ENCODE measurements at regions not wholly inside any gene's neighbourhood (a gene's known extent, or its start where the extent isn't known, plus 50 kb on each side); places are given as distances from the start of the nearest gene placed in this dataset.

GRCh38 chr5:101278011-101278687, 375.1 kb upstream of the ST8SIA4 start:
- no peak for DNase-seq
- Histone ChIP-seq H3K36me3 (no peaks in the 10 kb centered on the region), H3K4me3 (no peak overlapping the region), H3K9me3 (no peaks in the 10 kb centered on the region), H3K27me3 (no peaks in the 10 kb centered on the region), H3K4me1 (no peaks in the 10 kb centered on the region), H3K27ac (no peak overlapping the region)
- TF ChIP-seq CTCF (IDR thresholded peaks at IDR 0.05) = no peak
- intact Hi-C loops (cut with DNase I) = no loop called here
- ATAC-seq = no peak

GRCh38 chr5:101271945-101272344, 368.9 kb upstream of the ST8SIA4 start:
- H3K27ac ChIP-seq = no peak overlapping the region
- no peaks in the 10 kb centered on the region for H3K36me3 ChIP-seq
- no peaks in the 10 kb centered on the region for H3K27me3 ChIP-seq
- no peaks in the 10 kb centered on the region for H3K4me1 ChIP-seq
- no peak for DNase-seq
- ATAC-seq = no peak
- intact Hi-C loops (cut with DNase I) = no loop called here
- no peak overlapping the region for H3K4me3 ChIP-seq
- TF ChIP-seq CTCF (IDR thresholded peaks at IDR 0.05) = no peak
- H3K9me3 ChIP-seq = no peaks in the 10 kb centered on the region

- intact Hi-C loops (cut with DNase I) = no loop called here
- no peaks in the 10 kb centered on the region for H3K36me3 ChIP-seq
- no peaks in the 10 kb centered on the region for H3K27me3 ChIP-seq
- H3K27ac ChIP-seq = no peak overlapping the region
- no peak for TF ChIP-seq CTCF (IDR thresholded peaks at IDR 0.05)
- DNase-seq (no peak), ATAC-seq (no peak)
- H3K9me3 ChIP-seq = no peaks in the 10 kb centered on the region
- H3K4me3 ChIP-seq = no peak overlapping the region
- H3K4me1 ChIP-seq = no peaks in the 10 kb centered on the region
These were observed 368.3 kb upstream of the ST8SIA4 start for GRCh38 chr5:101271416-101271815.

GRCh38 chr5:101260857-101261256, 357.8 kb upstream of the ST8SIA4 start:
- DNase-seq (no peak), ATAC-seq (no peak)
- H3K4me3 ChIP-seq = no peak overlapping the region
- no peak overlapping the region for H3K27ac ChIP-seq
- no peaks in the 10 kb centered on the region for H3K9me3 ChIP-seq
- H3K4me1 ChIP-seq = no peaks in the 10 kb centered on the region
- no peak for TF ChIP-seq CTCF (IDR thresholded peaks at IDR 0.05)
- no peaks in the 10 kb centered on the region for H3K27me3 ChIP-seq
- H3K36me3 ChIP-seq = no peaks in the 10 kb centered on the region
- intact Hi-C loops (cut with DNase I) = no loop called here

GRCh38 chr5:101253096-101253495, 350.0 kb upstream of the ST8SIA4 start:
- no peak for TF ChIP-seq CTCF (IDR thresholded peaks at IDR 0.05)
- ATAC-seq (no peak), DNase-seq (no peak)
- Histone ChIP-seq H3K27me3 (no peaks in the 10 kb centered on the region), H3K4me1 (no peaks in the 10 kb centered on the region), H3K27ac (no peak overlapping the region), H3K9me3 (no peaks in the 10 kb centered on the region), H3K4me3 (no peak overlapping the region), H3K36me3 (no peaks in the 10 kb centered on the region)
- intact Hi-C loops (cut with DNase I) = no loop called here

- Histone ChIP-seq H3K36me3 (no peaks in the 10 kb centered on the region), H3K4me3 (no peak overlapping the region), H3K27ac (no peak overlapping the region), H3K27me3 (no peaks in the 10 kb centered on the region), H3K4me1 (no peaks in the 10 kb centered on the region), H3K9me3 (peaks cover 5% of the 10 kb centered on the region)
- DNase-seq (no peak), ATAC-seq (no peak)
- TF ChIP-seq CTCF (IDR thresholded peaks at IDR 0.05) = no peak
- intact Hi-C loops (cut with DNase I) = no loop called here
These were observed 341.5 kb upstream of the ST8SIA4 start for GRCh38 chr5:101244621-101245020.
